ACHN (cell line): ENCODE measurements at regions not wholly inside any gene's neighbourhood (a gene's known extent, or its start where the extent isn't known, plus 50 kb on each side); places are given as distances from the start of the nearest gene placed in this dataset.

Experiments
- DNase-seq: peaks from one replicate; pipeline ENCODE4 v3.0.0-alpha.2; 2015
- in situ Hi-C: cut with HindIII; loops from 2 replicates; pipeline ENCODE4 v1.10.0; 2017; ENCODE audit warnings: low sequenced_read_pairs, low pct_ligation_motif_present, low pct_unique_long_range_greater_than_20kb

- in situ Hi-C loops: no loop called here
- no peak for DNase-seq
These were observed 381.6 kb upstream of the CADM1 start for GRCh38 chr11:115885535-115886421.

DNA sequence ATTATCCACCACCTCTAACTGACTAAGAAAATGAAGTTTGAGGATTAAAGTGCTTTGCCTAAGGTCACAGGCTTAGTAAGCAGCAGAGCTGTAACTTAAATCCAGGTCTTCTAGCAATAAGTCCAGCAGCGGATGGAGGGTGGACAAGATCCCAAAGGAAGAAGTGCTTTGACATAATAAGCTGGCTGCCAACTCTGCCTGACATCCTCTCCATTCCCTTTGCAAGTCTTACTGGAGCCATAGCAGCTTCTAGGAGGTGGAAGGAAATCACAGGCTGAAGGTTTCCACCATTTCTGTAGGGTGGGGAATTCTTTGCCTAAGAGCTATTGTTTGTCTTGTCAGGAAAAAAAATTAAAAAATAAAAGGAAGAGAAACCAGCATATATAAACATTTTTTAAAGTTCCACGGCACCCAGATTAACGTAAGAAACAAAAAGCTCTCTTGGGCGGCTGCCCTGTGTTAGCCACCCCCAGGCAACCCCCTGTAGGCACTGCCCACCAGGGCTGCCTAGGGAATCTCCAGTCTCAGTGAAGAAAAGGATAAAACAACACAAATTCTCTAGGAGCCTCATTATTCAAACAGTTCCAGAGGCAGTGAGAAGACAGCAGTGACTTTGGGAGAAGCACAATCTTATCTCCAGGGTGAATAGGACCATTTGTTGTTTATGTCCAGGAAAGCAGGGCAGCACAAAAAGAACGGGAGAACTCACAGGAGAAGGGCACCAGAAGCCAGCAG is 380.8 kb upstream of the CADM1 start:
- in situ Hi-C loops: no loop called here
- no peak for DNase-seq

DNA sequence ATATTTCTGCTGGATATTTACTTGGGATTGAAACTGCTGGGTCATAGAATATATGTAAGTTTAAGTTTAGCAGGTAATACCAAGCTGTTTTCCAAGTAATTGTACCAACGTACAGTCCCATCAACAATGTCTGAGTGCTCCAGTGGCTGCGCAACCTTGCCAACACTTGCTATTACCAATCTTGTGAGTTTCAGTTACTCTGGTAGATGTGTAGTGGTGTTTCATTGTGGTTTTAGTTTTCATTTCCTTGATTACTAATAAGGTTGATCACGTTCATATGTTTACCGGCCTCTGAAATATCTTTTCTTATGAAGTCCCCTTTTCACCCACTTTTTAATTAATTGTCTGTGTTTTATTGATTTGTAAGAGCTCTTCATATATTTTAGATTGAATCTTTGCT is 370.6 kb upstream of the CADM1 start:
- in situ Hi-C loops: no loop called here

DNA sequence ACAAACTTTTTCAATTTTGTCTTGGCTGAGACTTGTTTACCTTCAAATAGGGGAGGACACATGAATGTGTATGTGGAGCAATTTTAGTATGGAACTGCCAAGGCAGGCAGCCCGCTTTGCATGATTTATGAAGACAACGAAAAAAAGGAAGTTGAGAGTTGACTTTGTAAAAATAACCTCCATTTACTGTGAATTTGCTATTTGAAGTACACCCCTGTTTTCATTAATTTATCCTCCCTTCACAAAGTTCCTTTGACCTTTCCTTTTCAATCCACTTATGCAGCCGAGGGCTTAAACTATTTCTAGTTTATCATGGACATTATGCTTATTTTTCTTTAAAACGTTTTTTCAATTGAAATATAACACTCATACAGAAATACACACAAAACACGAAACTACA is 369.6 kb upstream of the CADM1 start:
- no peak for DNase-seq
- in situ Hi-C loops: no loop called here

More for the DNA sequence above, 370.6 kb upstream of the CADM1 start:
- no peak for DNase-seq

- in situ Hi-C loops: no loop called here
- DNase-seq: no peak
These were observed 368.2 kb upstream of the CADM1 start for GRCh38 chr11:115872416-115872815.

DNA sequence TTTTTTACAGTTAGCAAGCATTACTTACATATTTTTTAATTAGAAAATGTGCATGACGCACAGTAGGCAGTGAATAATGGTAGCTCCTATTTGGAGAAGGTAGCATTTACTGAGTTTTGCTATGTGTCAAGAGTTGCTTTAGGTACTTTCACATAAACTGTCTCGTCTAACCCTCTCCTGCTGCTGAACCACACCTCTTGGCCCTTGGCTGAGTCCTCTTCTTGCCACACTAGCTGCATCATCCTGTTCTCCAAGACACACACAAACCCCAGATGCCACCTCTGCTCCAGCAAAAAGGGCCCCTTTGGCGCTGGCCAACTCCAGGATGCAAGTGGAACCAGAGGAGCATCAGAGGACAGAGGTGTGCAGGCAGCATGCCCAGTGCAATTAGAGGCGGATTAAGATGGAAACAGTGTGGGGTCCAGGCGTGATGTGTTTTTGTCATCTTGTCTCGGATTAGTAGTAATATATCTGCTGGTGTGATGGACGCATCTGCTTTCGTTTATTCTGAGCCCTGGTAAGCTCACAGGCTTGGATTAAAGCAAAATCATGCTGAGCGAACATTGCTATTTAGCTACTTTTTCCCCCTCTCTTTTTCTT is 367.0 kb upstream of the CADM1 start:
- in situ Hi-C loops: no loop called here

GRCh38 chr11:115869780-115870431 is 365.7 kb upstream of the CADM1 start:
- in situ Hi-C loops: no loop called here
- DNase-seq: peak; percentile 41

More for the DNA sequence above, 367.0 kb upstream of the CADM1 start:
- no peak for DNase-seq

DNA sequence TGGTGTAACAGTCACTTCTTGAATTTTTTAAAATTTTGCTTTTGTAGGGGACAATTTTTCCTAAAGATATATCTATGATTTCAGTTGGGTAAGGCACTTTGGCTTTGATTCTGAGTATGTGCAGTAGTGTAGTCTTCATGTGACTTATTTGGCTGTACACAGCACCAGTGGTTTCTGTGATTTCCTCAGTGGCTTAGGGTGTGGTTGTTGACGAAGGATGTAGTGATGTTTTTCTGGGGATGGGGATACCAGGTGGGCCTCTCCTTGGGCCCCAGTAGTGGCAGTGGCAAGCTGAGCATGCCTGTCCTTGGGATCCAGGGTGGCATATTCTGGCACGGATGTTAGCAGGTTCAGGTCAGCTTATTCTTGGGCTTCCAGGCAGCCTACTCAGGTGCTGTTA is 364.9 kb upstream of the CADM1 start:
- DNase-seq: no peak
- in situ Hi-C loops: no loop called here

DNA sequence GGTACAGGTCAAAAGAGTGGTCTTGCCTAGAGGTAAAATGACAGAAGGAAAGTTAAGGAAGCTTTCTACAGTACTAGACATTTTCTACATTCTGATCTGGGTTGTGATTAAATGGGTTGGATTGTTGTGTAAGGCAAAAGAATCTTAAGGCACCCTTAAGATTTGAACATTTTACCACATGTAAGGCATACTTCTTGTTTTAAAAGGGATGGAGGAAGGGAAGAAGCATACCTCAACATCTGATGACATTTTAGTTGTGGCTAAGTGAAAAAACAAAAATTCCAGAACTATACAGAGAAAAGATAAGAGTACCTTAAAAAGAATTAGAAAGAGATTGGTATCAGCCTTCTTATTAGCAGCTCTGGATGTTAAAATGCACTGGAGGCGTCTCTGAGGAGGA is 356.0 kb upstream of the CADM1 start:
- in situ Hi-C loops: no loop called here
- DNase-seq: no peak

DNA sequence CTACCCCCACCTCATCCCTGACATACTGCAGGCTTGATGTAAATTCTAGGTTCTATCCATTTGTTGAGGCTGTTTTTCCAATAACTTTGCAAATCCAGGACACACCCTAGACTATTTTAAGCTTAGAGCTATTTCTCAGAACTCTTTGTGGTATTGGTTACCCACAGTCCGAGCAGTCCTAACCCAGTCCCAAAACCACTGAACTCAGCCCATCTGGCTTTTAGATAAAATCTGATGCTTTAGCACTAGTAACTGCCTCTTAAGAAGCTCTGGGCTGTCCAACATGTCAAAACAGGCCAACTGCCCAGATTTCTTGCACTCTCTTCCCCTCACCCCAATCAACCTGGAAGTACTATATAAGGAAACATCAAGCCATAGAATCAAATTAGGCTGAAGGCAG is 344.4 kb upstream of the CADM1 start:
- DNase-seq: no peak
- in situ Hi-C loops: no loop called here

DNA sequence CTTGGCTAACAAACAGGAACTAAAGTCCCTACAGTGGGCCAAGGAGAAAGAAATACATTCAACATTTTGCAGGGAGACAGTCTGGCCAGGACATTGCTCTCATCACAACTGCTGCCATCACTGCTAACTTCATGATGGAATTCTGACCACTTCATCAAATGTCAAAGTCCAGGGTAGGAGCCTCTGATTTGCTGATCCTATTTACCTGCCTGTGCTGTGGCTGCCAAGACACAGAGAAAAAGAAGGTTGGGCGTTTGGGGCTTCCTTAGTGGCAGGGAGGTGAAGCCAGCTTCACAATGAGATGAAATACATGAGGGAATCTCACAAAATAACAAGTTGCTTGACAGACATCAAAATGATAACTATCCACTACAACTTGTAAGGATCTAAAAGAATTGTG is 343.9 kb upstream of the CADM1 start:
- no peak for DNase-seq
- in situ Hi-C loops: no loop called here

DNA sequence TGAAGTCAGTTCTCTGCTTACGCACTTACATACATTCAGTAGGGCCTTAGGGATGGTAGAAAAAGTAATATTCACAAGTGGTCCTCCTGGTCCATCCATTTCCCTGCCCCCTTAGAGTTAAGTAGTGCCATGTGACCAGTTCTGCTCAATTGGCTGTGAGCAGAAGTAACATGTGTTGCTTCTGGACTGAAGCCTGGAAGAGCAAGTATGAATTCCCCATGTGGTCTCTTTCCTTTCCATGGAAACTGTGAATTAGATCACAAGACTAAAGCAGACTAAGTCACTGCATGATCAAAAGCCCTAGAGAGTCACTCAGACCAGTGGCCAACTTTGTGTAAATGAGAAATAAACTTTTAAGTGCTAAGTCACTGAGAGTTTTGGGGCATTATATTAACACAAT is 341.7 kb upstream of the CADM1 start:
- no peak for DNase-seq
- in situ Hi-C loops: no loop called here

GRCh38 chr11:115843685-115844084 is 339.5 kb upstream of the CADM1 start:
- in situ Hi-C loops: no loop called here
- DNase-seq: no peak

GRCh38 chr11:115843111-115843510 is 338.9 kb upstream of the CADM1 start:
- in situ Hi-C loops: no loop called here
- no peak for DNase-seq

DNA sequence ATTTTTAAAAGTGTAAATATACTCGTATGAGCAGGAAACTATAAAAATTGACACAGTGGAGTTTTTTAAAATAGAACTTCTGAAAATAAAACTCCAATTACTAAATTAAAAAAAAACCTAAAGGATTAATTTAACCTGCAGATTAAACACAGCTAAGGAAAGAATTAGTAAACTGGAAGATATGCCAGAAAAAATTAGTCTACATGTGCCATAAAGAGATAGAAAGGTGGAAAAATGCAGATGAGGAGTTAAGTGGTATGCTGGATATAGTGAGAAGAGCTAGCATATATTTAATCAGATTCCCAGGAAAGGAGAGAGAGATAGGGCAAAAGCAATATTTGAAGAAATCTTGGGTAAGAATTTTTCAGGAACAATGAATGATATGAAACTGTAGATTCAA is 315.8 kb upstream of the CADM1 start:
- DNase-seq: no peak
- in situ Hi-C loops: no loop called here

GRCh38 chr11:115819014-115819413 is 314.8 kb upstream of the CADM1 start:
- in situ Hi-C loops: no loop called here
- DNase-seq: no peak

GRCh38 chr11:115817844-115818468 is 313.7 kb upstream of the CADM1 start:
- DNase-seq: no peak
- in situ Hi-C loops: no loop called here

GRCh38 chr11:115808351-115808940 is 304.2 kb upstream of the CADM1 start:
- DNase-seq: no peak
- in situ Hi-C loops: no loop called here
